ENCODE measurements at regions not wholly inside any gene's neighbourhood (a gene's known extent, or its start where the extent isn't known, plus 50 kb on each side); places are given as distances from the start of the nearest gene placed in this dataset.

DNA sequence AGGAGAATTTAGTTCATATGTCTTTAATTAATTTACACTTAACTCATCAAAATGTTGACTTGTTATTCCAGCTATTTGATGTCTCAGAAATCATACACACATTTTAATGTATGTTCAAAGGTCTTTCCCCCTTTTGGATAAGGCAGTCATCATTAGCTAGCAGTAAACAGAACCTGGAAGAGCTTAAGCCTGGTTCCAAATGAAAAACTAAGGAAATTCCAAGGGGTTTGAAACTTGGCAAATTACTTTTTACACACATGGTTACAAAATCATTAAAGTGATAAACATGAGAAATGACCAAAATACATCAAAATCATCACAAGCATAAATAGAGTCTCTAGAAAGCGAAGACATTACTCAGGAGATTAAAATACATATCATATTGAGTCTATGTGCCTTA lies 359.8 kb upstream of the ZNF608 start:
- no TSS peak for BruUV-seq (replicated peaks)
- DNase-seq (ENCODE audit: low read depth, low spot score) (no peak), FAIRE-seq (no peak), ATAC-seq (no peak)
- CTCF ChIA-PET = interaction anchor here (2.3 kb wide), 1 partner anchor 13 kb away, joined by 5 read pairs; no protein-coding TSS in a partner anchor
- in situ Hi-C loops (cut with MboI) = no loop called here
- no peaks in the 10 kb centered on the region for H3K9me3 ChIP-seq (replicated peaks; ENCODE audit: control insufficient read depth, insufficient read depth, low read length)
- no peak overlapping the region for H3K27ac ChIP-seq (ENCODE audit: control insufficient read depth, insufficient read depth)
- no peaks in the 10 kb centered on the region for H3K79me2 ChIP-seq (ENCODE audit: control insufficient read depth, insufficient read depth, low read length)
- no peaks in the 10 kb centered on the region for H3K36me3 ChIP-seq (ENCODE audit: control insufficient read depth in 2 of 2, insufficient read depth in 2 of 2, low read length in 1 of 2)
- intact Hi-C loops (cut with micrococcal nuclease; ENCODE audit: unreplicated experiment) = no loop called here
- no peaks in the 10 kb centered on the region for H3K27me3 ChIP-seq (replicated peaks in 1 of 2; ENCODE audit: control insufficient read depth in 2 of 2, insufficient read depth in 2 of 2, low read length in 1 of 2)
- POLR2A ChIA-PET = no interaction called here
- no peak overlapping the region for H2AFZ ChIP-seq (ENCODE audit: control insufficient read depth, low read depth, low read length)
- no peak overlapping the region for H3K4me3 ChIP-seq
- H4K20me1 ChIP-seq (ENCODE audit: control insufficient read depth, insufficient read depth) = no peaks in the 10 kb centered on the region
- H3K9ac ChIP-seq (ENCODE audit: control insufficient read depth, insufficient read depth, low read length) = no peak overlapping the region
- TF ChIP-seq, protein P1, sequence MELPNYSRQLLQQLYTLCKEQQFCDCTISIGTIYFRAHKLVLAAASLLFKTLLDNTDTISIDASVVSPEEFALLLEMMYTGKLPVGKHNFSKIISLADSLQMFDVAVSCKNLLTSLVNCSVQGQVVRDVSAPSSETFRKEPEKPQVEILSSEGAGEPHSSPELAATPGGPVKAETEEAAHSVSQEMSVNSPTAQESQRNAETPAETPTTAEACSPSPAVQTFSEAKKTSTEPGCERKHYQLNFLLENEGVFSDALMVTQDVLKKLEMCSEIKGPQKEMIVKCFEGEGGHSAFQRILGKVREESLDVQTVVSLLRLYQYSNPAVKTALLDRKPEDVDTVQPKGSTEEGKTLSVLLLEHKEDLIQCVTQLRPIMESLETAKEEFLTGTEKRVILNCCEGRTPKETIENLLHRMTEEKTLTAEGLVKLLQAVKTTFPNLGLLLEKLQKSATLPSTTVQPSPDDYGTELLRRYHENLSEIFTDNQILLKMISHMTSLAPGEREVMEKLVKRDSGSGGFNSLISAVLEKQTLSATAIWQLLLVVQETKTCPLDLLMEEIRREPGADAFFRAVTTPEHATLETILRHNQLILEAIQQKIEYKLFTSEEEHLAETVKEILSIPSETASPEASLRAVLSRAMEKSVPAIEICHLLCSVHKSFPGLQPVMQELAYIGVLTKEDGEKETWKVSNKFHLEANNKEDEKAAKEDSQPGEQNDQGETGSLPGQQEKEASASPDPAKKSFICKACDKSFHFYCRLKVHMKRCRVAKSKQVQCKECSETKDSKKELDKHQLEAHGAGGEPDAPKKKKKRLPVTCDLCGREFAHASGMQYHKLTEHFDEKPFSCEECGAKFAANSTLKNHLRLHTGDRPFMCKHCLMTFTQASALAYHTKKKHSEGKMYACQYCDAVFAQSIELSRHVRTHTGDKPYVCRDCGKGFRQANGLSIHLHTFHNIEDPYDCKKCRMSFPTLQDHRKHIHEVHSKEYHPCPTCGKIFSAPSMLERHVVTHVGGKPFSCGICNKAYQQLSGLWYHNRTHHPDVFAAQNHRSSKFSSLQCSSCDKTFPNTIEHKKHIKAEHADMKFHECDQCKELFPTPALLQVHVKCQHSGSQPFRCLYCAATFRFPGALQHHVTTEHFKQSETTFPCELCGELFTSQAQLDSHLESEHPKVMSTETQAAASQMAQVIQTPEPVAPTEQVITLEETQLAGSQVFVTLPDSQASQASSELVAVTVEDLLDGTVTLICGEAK (IDR thresholded peaks at IDR 0.05; ENCODE audit: borderline replicate concordance) = no peak
- no peak for TF ChIP-seq WRNIP1 (IDR thresholded peaks at IDR 0.05; ENCODE audit: borderline replicate concordance, low read depth, low read length)
- TF ChIP-seq, protein P2, sequence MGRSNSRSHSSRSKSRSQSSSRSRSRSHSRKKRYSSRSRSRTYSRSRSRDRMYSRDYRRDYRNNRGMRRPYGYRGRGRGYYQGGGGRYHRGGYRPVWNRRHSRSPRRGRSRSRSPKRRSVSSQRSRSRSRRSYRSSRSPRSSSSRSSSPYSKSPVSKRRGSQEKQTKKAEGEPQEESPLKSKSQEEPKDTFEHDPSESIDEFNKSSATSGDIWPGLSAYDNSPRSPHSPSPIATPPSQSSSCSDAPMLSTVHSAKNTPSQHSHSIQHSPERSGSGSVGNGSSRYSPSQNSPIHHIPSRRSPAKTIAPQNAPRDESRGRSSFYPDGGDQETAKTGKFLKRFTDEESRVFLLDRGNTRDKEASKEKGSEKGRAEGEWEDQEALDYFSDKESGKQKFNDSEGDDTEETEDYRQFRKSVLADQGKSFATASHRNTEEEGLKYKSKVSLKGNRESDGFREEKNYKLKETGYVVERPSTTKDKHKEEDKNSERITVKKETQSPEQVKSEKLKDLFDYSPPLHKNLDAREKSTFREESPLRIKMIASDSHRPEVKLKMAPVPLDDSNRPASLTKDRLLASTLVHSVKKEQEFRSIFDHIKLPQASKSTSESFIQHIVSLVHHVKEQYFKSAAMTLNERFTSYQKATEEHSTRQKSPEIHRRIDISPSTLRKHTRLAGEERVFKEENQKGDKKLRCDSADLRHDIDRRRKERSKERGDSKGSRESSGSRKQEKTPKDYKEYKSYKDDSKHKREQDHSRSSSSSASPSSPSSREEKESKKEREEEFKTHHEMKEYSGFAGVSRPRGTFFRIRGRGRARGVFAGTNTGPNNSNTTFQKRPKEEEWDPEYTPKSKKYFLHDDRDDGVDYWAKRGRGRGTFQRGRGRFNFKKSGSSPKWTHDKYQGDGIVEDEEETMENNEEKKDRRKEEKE (IDR thresholded peaks at IDR 0.05) = no peak
- no peak for TF ChIP-seq ZNF207 (IDR thresholded peaks at IDR 0.05; ENCODE audit: borderline replicate concordance)
- no peak for TF ChIP-seq SMAD5 (IDR thresholded peaks at IDR 0.05; ENCODE audit: low read depth)
- TF ChIP-seq, protein P3, sequence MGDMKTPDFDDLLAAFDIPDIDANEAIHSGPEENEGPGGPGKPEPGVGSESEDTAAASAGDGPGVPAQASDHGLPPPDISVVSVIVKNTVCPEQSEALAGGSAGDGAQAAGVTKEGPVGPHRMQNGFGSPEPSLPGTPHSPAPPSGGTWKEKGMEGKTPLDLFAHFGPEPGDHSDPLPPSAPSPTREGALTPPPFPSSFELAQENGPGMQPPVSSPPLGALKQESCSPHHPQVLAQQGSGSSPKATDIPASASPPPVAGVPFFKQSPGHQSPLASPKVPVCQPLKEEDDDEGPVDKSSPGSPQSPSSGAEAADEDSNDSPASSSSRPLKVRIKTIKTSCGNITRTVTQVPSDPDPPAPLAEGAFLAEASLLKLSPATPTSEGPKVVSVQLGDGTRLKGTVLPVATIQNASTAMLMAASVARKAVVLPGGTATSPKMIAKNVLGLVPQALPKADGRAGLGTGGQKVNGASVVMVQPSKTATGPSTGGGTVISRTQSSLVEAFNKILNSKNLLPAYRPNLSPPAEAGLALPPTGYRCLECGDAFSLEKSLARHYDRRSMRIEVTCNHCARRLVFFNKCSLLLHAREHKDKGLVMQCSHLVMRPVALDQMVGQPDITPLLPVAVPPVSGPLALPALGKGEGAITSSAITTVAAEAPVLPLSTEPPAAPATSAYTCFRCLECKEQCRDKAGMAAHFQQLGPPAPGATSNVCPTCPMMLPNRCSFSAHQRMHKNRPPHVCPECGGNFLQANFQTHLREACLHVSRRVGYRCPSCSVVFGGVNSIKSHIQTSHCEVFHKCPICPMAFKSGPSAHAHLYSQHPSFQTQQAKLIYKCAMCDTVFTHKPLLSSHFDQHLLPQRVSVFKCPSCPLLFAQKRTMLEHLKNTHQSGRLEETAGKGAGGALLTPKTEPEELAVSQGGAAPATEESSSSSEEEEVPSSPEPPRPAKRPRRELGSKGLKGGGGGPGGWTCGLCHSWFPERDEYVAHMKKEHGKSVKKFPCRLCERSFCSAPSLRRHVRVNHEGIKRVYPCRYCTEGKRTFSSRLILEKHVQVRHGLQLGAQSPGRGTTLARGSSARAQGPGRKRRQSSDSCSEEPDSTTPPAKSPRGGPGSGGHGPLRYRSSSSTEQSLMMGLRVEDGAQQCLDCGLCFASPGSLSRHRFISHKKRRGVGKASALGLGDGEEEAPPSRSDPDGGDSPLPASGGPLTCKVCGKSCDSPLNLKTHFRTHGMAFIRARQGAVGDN (IDR thresholded peaks at IDR 0.05) = no peak
- TF ChIP-seq CREM (IDR thresholded peaks at IDR 0.05; ENCODE audit: low read depth) = no peak
- TF ChIP-seq PML (IDR thresholded peaks at IDR 0.05; ENCODE audit: low read length) = no peak
- TF ChIP-seq MEF2A (IDR thresholded peaks at IDR 0.05; ENCODE audit: insufficient read depth, low read depth, low read length) = no peak
- no peak for TF ChIP-seq SUZ12 (IDR thresholded peaks at IDR 0.05; ENCODE audit: unreplicated experiment)
- no peak for TF ChIP-seq ZNF622 (IDR thresholded peaks at IDR 0.05)
- WGBS (ENCODE audit: insufficient coverage, insufficient replicate concordance, low lambda C conversion rate, missing lambda C conversion rate) = 68% methylated on average over 1 of the region's 1 CpG
- H3K4me2 ChIP-seq (ENCODE audit: control insufficient read depth, insufficient read depth) = no peak overlapping the region
- RAD21 ChIA-PET (ENCODE audit: unreplicated experiment) = interaction anchor here (1.4 kb wide), 1 partner anchor 18 kb away, joined by 3 read pairs; no protein-coding TSS in a partner anchor
- SMC1A ChIA-PET (ENCODE audit: uncharacterized antibody, unreplicated experiment) = interaction anchor here (0.6 to 1.5 kb wide), 4 partner anchors 8 to 203 kb away, joined by 3 to 4 read pairs (median 3); no protein-coding TSS in a partner anchor
- H3K4me1 ChIP-seq (ENCODE audit: control insufficient read depth, insufficient read depth, low read length) = no peaks in the 10 kb centered on the region

All from GM12878 (cell line).